VCaP (cell line): ENCODE measurements at regions not wholly inside any gene's neighbourhood (a gene's known extent, or its start where the extent isn't known, plus 50 kb on each side); places are given as distances from the start of the nearest gene placed in this dataset.

Experiments
- H3K27ac ChIP-seq: fragments of 450-650 bp; 2 replicates; pipeline ENCODE4 v1.5.1; 2017
- TF ChIP-seq, protein P1 (sequence below): fragments of 450-650 bp; conservative IDR thresholded peaks from 2 replicates; pipeline ENCODE4 v1.5.1; 2017; ENCODE audit warnings: mild to moderate bottlenecking, moderate library complexity

DNA sequence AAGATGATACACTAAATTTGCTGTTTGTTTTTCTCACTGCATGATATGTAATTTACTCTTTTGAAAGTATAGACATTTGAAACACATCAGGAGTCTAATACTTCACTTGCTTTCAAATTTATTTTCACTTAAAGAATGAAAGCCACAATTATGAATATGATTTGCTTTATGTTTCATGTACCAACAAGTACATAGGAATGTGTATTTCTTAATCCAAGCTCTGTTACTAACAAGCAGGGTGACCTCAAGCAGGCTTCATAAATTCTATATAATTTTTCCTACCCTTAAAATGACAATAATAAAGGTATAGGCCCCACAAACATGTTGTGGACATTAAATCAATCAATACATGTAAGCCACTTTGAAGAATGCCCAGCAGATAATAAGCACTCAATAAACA, 170.2 kb upstream of the P2RY1 start:
- H3K27ac ChIP-seq, result no peak overlapping the region
- TF ChIP-seq, protein P1, sequence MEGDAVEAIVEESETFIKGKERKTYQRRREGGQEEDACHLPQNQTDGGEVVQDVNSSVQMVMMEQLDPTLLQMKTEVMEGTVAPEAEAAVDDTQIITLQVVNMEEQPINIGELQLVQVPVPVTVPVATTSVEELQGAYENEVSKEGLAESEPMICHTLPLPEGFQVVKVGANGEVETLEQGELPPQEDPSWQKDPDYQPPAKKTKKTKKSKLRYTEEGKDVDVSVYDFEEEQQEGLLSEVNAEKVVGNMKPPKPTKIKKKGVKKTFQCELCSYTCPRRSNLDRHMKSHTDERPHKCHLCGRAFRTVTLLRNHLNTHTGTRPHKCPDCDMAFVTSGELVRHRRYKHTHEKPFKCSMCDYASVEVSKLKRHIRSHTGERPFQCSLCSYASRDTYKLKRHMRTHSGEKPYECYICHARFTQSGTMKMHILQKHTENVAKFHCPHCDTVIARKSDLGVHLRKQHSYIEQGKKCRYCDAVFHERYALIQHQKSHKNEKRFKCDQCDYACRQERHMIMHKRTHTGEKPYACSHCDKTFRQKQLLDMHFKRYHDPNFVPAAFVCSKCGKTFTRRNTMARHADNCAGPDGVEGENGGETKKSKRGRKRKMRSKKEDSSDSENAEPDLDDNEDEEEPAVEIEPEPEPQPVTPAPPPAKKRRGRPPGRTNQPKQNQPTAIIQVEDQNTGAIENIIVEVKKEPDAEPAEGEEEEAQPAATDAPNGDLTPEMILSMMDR, result no peak

DNA sequence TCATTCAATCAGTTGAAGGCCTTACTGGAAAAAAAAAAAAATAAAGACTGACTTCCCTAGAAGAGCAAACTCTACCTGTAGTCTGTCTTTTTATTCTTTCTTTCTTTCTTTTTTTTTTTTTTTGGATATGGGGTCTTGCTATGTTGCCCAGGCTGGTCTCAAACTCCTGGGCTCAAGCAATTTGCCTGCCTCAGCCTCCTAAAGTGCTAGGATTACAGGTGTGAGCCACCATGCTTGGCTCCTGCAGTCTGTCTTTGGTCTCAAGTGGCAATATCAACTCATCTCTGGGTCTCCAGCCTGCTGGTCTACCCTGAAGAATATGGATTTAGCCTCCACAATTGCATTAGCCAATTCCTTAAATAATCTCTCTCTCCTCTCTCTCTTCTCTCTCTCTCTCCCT, 167.7 kb upstream of the P2RY1 start:
- TF ChIP-seq, protein P1, result no peak
- no peak overlapping the region for H3K27ac ChIP-seq

DNA sequence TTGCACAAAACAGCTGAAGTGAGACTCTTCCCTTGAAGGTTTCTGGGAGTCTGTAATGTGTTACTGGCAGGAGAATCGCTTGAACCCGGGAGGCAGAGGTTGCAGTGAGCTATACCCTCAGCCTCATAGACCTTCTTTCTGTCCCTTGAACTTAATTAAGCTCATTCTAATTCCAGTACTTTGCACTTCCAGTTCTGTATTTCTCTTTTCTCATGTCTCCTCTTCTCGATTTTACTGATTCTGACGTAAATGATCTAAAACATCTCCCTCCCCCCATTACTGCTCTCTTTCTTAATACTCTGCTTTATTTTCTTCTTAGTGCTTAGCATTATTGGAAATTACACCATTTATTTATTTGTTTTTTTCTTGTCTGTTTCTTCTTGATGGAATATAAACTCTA, 165.4 kb upstream of the P2RY1 start:
- no peak overlapping the region for H3K27ac ChIP-seq
- TF ChIP-seq, protein P1, result no peak

DNA sequence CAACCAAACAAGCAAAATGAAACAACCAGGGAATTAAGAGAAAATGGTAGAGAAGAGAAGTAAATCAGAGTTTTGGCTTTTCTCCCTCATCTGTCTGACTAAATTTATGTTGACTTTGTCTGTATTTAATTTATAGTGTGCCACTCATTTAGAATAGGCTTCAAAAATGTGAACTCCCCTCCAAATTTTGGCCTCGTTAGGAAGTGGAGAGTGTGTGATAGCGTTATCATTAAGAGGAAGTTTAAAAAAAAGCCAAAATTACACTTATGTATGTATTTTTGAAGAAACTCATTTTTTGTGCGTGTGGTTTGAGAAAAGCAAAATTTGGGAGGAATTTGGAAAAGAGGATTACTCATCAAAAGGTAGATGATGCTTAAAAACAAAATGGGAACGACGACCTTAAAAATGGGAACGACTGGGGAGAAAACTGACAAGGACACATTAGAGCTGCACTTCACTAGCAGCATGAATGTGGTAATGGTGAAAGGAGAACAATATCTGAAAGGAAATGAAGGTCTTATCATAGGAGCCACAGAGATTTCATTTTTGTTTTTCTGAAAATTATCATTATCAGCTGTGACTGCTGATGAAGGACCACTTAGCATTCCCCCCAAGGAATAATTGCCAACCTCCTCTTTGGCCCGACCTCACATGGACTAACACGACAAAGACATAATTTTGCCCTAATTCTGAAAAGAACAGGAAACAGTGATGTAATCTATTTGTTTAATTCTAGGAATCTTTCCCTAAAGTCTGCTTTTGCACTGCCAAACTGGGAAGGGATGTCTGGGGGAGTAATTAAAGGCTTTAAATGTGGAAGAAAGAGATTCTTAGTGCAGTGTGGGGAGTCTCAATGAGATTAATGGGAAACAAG, 163.2 kb upstream of the P2RY1 start:
- TF ChIP-seq, protein P1, result no peak
- H3K27ac ChIP-seq, result no peak overlapping the region

DNA sequence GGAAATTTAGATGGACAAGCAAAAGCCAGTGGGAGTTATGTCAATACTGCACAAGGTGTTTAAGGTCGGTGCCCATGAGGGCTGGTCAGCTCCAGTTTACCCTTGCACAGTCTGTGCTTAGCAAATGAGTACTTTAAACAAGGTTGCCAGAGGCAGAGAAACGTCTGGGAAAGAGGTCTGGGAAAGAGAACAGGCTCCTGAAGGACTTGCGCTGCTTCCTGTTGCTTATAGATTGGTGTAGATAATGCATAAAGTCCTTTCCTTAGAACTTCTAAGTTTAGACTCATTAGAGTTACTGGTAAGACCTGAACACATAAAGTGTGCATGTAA, 162.6 kb upstream of the P2RY1 start:
- TF ChIP-seq, protein P1, result no peak
- H3K27ac ChIP-seq, result no peak overlapping the region

DNA sequence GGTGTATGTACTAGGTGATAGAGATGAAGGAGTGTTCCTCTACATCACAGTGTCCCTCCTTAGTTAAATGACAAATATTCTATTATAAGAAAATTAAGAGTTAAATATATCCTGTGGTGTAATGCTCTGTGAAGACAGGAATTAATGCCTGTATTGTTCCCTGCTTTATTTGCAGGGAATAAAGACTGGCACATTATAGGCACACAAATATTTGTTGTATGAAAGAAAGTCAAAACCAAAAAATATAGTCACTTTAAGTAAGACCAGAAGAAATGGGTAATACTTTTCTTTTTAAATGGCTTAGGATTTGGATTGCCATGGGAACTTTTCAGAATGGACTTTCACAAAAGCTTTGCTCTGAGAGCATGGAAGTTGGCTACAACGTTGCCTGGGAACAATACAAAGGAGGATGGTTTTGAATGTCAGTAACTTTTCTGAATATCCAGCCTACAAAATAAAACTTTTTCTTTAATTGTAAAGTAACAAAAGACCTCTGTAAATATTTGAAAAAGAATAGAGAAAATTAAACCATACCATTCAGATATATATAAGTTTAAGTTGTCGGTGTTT, 158.0 kb upstream of the P2RY1 start:
- TF ChIP-seq, protein P1, result no peak
- no peak overlapping the region for H3K27ac ChIP-seq

DNA sequence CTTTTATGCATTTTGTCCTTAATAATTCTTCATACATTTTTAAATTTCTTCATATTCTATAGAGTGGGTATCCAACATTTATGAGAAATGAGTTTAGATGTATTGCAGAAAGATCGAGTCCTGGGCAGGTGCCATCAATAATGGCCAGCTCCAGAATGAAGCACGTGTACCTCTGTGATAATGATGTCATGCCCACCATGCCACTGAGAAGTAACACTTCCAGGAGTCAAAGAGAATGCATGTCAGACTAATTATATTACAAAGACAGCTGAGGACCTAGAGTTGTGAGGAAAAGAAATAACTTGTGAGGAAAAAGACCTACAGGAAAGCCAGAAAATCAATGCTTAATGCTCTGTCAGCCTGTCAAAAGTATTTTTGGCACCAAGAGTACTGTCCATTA, 157.4 kb upstream of the P2RY1 start:
- TF ChIP-seq, protein P1, result no peak
- H3K27ac ChIP-seq, result no peak overlapping the region
